Activated CD4-positive, alpha-beta T cell treated with anti-CD3 and anti-CD28 coated beads for 4 hours (primary cell): ENCODE measurements at regions not wholly inside any gene's neighbourhood (a gene's known extent, or its start where the extent isn't known, plus 50 kb on each side); places are given as distances from the start of the nearest gene placed in this dataset.
"Not testable (repeated sequence)": the region's sequence is repeated elsewhere in the genome, so short reads cannot be mapped to it uniquely, and the experiment has no call there.

Experiments used
- DNase-seq, 2 donors: peaks; one replicate each; pipeline ENCODE4 v3.0.0-alpha.2; 2020

DNA sequence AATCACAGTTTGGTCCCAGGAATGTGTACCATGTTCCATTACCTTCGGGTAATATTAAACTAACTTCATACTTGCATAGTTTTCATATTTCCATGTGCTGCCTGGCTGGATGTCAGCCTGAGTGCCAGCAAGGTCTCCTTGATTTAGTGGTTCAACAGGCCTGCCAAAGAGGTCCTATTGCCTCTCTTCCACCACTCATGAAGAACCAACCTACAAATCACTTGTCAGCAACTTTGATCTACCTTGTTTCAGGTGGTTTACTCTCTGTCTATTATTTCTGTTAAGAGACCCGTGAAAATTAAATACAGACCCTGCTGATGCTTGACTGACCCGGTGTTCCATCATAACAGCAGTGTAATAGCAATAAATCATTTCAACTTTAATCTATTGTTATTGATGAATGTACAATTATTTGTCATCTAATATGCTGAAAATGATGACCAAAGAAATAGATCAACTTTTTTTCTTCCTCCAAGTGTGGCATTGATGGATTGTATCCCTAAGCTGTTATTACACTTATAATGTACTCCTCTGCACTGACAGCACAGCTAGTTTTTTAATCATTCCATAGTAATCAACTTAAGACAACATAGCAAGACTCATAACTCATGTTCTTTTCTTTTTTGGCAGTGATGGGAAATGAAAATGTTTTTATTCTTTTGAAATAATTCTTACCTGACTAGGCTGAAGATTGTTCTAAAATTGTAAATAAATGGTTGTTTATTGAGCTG, 1220.2 kb upstream of the ACVR2A start:
- DNase-seq = no peak

DNA sequence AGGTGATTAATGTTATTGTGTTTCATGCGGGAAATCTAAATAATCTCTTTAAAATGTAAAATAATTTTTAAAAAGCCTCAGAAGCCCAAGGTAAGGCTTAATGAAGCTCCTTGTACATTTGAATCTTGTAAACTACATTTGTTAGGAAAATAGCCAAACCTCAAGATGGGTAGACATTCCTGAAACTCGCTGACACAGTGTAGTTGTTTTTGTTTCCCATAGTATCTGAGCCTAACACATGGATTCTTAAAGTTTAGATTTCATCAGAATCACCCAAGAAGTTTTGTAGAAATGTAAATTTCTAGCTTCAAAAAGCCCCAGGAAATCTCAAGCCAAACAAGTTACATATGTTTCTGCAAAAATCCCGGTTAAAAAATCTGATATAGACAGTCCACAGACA, 1221.1 kb upstream of the ACVR2A start:
- no peak for DNase-seq

DNA sequence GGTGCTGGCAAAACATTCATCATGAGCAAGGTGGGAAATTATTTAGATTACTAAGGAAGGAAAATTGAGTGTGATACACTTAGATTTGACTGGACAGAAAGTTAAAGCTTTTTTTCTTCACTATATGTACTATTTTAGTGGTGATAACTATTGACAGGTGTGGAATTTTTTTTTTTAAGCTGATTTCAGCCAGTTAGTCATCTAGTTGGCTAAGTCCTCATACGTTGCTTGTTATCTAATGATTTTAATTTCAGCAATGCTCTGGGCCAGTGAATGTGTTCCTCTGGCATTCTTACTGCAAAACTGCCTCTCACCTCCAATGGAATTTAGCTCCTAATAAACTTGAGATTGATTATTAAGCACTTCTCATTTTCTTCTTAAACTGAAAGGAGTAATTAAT, 1223.2 kb upstream of the ACVR2A start:
- no peak for DNase-seq

DNA sequence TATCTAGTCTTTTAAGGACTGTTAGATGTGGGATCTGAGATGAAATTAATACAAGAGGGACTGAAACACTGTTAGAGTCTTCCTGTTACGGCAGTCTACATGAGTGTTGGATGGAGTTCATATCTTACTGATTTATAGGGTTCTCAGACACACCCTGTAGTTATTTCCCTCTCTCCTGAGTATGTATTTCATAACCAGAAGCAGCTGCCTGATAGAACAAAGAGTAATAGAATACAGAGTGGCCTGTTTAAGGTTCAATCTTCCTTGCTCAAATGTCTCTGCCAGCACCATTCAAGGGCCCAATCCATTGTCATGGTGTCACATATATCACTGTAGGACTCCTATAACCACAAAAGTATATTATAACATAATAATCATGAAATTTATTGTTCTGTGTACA, 1229.1 kb upstream of the ACVR2A start:
- DNase-seq = no peak

DNA sequence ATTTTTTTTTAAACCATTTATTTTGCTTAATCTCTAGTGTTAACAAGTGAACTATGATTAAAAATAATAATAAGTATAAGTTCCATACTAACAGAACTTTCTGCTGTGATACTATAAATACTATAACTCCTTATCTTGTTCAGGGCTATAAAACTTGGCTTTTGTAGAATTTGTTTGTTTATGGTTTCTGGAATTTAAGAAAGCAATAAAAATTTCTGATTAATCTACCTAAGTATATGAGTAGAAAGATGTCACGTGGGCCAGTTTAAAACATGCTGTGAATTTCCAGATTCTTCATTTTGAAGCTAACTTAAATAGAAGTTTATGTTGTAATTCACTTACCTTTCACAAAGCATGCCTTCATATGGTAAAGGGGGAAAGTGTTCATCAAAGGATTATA, 1236.3 kb upstream of the ACVR2A start:
- DNase-seq = no peak

DNA sequence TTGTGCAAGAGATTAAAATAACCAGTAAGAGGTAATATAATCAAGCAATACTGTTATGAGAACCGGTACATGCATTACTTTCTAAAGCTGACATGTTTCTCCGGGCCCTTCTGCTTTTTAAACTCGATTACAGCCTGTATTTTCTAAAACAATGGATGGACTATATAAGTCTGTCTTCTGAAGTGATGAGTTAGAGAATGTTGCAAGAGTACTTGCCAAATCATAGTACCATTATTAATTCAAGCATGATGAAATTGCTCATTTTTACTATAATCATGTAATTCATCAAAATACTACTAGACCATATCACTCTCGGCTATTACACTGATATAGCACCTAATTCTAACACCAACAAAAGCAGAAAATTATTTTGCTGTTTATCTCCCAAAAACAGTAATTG, 1240.3 kb upstream of the ACVR2A start:
- DNase-seq = no peak

DNA sequence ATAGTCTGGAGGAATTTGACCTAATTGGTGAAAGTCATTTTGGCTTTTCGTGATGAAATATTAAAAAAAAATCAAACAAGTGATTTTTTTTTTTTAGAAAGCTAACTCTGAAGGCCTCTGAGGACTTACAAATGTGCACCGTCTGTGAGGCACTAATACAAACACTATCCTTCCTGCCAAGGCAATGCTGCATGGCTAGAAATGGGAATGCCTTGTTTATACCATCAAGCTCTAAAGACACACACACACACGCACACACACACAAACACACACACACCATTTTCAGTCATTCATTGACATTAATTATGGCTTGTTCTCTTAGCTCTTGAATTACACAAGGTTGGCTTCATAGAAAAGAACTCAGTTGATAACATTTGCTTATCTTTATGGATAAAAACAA, 1242.0 kb upstream of the ACVR2A start:
- DNase-seq = no peak

DNA sequence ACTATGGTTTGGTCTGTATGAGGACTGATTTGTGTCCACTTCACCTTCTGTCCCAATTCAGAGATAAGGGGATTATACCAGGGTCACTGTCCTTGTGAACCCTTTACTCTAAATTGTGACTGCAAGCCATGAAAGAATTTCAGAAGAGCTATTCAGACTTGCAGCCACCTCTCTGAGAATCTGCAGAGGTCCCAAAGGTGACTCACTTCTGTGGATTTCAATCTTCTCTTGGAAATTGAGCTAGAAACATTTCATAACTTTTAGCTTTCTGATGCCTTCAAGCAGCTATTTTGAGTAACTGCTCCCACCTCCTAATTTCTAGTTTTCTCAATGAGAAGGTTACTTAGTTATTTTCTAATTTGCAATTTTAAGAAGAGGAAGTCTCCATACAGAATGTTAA, 1242.4 kb upstream of the ACVR2A start:
- no peak for DNase-seq

DNA sequence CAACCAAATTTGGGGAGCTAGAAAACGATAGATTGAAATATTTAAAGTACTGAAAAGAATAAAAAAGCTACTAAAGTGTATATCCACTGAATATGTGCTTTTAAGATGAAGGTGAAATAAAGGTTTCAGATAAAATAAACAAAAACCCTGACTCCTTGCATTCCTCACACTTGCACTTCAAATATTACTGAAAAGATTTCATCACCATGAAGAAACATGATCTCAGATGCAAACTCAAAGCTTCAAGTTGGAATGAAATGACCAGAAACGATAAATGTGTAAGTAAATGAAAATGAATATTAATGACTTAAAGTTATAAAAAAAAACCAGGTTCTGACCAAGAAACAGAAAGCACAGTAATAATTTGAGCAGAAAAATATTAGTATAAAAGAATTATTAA, 1246.0 kb upstream of the ACVR2A start:
- DNase-seq = no peak

DNA sequence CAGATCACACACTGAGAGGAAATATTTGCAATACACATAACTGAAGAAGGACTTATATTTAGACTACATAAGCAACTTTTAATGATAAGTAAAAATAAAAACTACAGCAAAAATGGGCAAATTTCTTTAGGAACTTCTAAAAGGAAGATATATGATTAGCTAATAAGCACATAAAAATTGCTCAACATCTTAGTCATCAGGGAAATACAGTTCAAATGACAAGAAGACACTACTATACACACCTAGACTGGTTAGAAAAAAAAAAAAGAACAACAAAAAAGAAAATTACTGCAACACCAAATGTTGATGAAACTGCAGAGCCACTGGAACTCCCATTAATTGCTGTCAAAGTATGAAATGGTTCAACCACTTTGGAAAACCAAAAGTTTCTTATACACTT, 1247.5 kb upstream of the ACVR2A start:
- DNase-seq = no peak

DNA sequence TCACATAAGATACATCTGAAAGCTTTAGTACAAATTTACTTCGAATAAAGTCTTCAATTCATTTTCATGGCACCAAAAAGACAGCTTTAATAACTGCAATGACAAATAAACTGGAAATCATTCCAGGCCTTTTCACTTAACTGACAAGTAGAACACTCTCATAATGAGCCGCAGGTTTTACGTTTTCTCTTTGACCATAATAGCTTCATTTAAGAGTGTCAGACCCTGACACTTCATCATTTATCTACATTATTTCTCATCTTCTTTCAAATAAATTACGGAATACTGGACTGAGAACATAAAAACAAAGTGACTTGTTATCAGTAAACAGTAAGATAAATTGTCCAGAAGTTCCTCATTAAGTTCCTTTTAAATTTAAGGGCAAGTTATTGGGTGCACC, 1252.9 kb upstream of the ACVR2A start:
- DNase-seq = no peak

DNA sequence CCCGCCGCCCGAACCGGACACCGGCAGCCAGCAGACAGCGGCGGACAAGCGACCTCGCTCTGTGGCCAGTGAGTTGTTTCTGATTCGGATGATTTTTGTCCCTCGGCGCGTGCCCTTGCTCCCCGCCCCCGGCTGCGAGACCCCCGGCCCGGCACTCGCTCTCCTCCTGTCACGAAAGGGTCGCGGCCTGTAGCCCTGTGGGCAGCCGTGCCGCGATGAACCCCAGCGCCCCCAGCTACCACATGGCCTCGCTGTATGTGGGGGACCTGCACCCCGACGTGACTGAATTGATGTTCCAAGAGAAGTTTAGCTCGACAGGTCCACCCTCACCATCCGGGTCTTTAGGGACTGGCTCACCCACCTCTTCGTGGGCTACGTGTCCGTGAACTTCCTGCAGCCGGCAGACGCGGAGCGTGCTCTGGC, 1257.5 kb upstream of the ACVR2A start:
- DNase-seq = no peak

DNA sequence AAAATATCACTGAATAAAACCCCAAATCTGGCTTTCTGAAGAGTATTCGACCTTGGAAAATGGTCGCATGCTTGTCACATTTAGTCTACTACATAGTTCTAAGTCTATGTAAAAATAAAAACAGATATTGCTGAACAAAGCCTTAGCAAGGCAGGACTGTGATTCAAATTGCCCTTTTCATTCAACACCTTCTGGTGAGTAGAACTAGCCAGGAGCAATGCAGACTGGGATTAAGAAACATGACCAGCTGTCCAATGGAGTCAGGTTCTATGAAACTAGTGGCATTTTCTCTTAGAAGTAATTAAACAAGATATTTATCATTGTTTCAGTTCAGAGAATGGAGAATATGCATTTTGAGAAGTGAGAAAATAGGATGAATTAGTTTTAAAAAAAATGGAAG, 1260.5 kb upstream of the ACVR2A start:
- DNase-seq = no peak

DNA sequence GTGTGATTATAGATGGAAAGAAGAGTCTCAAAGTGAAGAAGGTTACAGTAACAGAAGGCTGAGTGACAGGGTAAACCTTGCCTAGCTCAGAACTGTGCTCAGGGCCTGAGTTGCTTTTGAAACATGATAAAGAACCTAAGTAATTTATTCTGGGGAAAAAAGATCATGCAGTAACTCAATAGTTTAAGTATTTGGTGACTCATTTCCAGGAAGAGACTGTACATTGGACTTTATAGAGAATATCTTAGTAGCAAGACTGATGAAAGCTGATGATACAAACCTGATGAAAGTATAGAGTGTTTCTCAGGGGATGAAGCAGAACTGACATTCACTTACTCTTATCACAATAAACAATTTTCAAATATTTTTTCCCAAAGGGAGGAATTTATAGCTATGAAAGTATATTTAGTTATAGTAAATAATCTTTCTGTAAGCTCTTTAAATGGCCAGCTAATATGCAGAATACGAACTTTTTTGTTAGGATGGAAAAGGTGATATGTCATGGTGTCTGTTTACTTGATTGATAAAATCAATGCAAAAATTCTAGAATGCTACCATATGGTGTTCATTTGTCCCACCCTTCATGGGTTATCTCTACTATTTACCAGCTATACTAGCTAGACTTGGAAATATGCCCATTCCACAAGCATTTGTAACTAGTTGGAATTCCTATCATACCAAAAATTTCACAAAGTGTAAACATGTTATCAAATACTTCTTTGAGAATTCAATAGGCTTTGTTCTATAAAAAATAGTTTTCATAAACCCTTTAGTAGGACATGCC, 1265.5 kb upstream of the ACVR2A start:
- no peak for DNase-seq

DNA sequence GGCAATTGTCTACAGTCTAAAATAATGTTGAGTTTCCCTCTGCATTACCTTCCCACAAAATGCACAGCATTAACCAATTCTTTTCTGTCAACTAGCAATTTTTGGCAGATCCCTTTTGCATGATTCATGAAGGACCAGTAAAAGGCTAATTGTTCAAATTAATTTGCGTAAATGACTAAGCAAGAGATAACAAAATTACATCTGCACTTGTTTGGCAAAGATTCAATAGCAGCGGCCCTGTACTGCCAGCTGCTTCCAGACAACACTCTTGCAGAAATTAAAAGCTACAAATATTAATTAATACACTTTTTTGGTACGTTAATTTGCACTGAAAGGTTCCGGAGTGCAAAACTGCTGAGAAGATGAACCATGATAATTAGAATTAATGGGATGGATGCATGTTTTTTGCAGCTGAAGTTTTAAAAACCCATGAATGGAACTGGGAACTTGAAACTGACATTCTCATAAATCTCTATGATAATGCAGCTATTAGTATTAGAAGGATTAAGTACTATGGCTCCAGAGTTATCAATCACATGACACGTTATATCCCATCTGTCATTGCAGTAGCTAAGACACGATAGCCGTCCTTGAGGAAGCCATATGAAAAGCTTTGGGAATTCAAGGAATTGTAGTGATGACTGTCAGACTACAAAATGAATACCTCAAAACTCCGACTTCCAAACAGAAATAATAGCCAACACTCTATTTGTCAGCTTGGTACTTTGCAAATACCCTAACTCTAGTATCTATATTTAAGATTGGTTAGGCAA, 1268.3 kb upstream of the ACVR2A start:
- no peak for DNase-seq

DNA sequence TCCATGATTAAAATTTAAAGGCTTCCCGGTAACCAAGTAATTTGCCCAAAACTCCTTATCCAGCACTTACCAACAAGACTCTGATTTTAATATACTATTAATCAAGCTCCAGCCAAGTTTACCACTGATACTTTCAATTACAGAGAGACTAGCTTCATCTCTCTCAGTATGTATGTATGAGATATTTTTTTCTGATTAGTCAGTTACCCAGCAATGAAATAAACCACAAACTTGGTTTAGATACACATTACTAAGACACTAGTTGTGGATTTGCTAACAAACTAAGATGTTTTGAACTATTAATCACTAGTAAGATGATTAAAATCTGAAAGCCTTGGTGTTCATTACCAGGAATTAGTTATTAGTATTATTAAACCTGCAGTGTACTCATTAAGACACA, 1272.2 kb upstream of the ACVR2A start:
- DNase-seq = no peak

DNA sequence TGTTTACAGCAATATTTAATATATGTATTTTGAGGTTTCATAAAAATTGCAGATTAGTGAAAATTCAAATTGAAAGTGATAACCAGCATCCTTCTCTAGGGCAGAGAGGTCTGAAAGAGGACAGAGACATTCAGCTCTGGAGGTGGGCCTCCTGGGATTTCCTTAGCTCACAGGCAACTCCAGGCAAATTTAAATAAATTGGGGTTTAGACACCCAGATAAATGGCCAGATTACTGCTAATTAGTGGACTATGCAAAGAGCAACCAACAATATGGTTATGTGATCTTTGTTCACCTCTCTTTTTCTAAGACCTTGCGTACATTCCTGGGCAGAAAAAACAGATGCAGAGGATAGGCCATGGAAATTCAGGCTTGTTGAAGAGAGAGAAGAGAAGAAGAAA, 1282.8 kb upstream of the ACVR2A start:
- no peak for DNase-seq

DNA sequence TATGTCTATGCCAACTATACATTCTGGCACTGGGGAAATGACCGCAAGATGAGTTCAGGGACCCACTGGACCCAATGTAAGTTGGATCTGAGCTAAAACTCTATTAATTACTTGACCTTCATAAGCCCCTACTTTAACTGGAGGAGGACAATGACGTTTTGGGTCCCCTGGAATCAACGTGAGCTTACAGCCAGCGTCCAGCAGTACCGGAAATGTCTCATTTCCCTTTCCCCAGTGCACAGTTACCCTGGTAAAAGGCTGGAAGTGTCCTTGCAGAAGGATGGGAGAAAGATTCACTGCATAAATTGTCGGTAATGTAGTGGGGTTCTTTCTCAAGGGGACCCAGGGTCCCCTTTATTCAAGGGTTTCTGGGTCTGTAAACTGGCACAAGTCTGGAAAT, 1297.6 kb upstream of the ACVR2A start:
- no peak for DNase-seq

DNA sequence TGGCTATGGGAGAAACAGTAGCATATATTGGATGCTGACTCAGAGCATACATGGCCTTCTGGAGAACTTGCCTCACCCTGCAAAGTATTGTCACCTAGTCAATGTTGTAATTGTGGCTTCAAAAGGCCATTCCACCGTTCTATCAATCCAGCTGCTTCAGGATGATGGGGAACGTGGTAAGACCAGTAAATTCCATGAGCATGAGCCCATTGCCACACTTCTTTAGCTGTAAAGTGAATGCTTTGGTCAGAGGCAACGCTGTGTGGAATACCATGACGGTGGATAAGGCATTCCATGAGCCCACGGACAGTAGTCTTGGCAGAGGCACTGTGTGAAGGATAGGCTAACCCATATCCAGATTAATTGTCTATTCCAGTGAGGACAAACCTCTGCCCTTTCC, 1300.1 kb upstream of the ACVR2A start:
- DNase-seq = no peak

DNA sequence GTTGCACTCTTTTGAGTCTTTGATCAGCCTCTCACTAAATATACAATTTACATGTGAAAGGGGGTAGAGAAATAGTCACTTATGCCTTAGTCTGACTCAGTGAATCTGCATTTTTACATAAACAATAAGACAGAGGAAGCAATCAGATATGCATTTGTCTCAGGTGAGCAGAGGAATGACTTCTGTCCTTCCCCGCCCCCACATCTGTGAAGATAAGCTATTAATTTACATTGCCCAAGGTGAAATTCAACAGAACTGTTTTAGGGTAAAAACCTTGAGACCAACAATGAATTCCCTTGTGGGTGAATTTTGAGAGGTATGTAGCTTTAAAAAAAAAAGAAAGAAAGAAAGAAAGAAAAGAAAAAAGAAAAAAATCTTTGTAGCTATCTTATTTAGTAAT, 1302.9 kb upstream of the ACVR2A start:
- DNase-seq = no peak

DNA sequence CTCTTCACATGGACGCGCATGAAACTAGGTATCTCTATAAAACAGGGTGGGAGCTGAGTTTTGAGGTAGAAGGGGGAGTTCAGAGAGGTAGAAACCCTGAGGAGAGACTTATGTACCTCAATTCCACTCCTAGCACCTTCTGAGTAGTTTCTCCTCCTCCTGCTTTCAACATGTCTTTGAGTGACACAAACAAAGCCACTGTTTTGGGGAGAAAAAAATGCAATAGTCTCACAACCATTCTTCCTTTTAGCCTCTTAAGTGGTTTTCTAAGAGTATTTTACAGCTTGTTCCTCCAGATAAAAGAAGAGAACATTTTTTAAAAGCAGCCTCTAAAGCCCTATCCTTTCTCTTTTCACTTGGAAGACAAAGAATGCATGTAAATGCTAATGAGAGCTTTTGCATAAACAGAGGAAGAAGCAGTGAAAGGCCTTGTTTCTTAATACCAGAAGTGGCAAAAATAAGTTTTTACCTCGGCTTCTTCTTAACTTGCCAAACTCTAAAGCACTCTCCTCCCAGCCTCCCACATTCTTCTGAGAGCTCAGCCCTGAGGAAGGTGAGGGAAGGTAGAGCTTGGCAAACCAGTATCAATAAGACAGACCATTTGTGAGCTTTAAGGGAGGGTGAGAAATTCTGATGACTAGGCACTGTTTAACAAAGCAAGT, 1304.4 kb upstream of the ACVR2A start:
- no peak for DNase-seq

DNA sequence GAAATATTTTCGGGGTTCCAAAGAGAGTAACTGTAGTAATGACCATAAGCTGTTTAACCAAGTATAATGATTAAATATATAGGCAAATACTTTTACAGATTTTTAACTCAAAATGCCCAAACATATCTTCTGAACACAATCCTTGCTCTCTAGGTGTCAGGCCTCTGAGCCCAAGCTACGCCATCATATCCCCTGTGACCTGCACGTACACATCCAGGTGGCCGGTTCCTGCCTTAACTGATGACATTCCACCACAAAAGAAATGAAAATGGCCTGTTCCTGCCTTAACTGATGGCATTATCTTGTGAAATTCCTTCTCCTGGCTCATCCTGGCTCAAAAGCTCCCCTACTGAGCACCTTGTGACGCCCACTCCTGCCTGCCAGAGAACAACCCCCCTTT, 1305.1 kb upstream of the ACVR2A start:
- DNase-seq = not testable (repeated sequence)

DNA sequence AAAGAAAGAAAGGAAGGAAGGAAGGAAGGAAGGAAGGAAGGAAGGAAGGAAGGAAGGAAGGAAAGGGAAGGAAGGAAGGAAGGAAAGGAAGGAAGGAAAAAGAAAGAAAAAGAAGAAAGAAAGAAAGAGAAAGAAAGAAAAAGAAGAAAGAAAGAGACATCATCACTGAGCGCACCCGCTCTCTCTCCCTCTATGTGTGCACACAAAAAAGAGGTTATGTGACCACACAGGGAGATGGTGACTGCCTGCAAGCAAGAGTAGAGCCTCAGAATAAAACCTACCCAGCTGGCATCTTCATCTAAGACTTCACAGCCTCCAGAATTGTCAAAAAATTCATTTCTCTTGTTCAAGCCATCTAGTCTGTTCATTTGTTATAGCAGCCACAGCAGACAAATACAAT, 1307.4 kb upstream of the ACVR2A start:
- no peak for DNase-seq
